GM03348 (cell line): ENCODE measurements at regions not wholly inside any gene's neighbourhood (a gene's known extent, or its start where the extent isn't known, plus 50 kb on each side); places are given as distances from the start of the nearest gene placed in this dataset.
"Not testable (repeated sequence)": the region's sequence is repeated elsewhere in the genome, so short reads cannot be mapped to it uniquely, and the experiment has no call there.

Experiments used
- DNase-seq: peaks from one replicate; pipeline ENCODE4 v3.0.0; 2012; ENCODE audit warnings: low spot score

GRCh38 chr5:17326600-17327037 lies 109.2 kb downstream of the BASP1 start:
- DNase-seq: no peak

DNA sequence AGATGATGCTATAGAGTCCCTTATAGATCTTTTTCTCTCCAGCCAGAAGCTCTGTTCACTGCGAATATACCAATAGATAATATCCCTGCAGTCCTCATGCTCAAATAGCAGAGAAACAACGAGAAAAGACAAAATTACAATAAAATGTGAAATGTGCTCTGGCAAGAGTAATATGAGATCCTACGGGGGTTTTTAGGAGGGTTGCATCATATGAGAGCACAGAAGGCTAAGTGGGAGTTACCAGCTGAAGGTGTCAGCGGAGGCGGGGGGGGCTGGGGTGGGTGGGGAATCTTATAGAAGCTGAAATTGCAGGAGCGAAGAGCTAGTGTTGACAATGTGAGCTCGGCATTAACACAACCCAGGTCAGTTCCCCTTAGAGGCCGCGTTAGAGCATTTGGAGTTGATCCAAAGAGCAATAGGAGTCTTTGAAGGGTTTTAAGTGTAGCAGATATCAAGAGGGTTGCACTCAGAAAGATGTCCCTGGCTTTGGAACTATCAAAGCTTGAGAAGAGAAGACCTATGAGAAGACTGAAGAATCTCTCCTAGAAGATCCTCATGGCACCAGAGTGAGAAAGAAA lies 109.7 kb downstream of the BASP1 start:
- DNase-seq: no peak

DNA sequence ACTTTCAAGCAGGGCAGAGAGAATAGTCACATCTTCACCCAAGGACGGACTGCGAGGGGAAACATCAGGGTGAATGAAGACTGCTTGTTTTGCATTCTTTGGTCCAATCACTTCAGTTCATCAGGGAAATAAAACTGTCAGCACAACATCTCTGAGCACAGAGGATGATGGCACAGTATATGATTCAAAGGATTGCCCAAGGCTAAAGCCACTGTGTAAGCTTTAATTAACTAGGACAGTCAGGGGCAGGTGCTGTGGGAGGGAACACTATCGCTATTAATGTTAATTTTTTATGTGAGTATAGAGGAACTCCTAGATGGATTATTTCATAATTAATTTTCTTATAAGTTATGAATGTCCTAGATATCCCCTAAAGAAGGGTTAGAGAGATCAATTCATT lies 112.1 kb downstream of the BASP1 start:
- no peak for DNase-seq

DNA sequence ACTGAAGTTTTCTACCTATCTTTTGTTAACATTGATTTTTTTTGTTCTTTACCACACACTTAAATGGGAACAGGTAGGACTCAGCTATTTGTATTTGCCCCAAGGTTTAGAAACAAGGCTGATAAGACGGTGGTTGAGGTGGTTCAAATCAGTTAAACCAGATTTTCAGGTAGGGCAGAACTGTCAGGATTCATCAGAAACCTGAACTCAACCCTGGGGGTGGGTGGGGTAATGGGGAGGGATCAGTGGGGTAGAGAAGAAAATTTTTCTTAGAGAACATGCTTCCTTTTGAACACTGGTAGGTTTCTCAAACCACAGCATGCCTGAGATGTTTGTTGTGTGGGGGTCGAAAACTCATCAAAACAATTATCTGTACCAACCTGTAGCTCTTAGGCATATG lies 113.0 kb downstream of the BASP1 start:
- no peak for DNase-seq

- DNase-seq: no peak
Measured at GRCh38 chr5:17331651-17332050, 114.2 kb downstream of the BASP1 start.

DNA sequence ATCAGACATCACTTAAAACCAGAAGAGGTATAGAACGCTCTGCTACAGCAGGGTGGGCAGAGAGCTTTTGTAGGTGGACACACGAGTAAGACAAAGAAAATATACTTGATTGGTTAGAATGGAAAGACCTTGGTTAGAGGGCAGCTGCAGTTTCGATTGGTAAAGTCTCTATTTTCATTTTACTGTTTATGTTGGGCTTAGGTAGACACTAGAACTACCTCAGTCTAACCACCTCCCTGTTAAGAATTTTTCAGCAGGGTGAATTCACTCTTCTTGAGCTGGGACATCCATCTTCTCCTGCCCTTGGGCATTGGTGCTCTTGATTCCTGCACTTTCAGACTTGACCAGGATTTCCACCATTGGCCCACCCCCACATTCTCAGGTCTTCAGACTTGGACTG lies 116.3 kb downstream of the BASP1 start:
- DNase-seq: no peak

DNA sequence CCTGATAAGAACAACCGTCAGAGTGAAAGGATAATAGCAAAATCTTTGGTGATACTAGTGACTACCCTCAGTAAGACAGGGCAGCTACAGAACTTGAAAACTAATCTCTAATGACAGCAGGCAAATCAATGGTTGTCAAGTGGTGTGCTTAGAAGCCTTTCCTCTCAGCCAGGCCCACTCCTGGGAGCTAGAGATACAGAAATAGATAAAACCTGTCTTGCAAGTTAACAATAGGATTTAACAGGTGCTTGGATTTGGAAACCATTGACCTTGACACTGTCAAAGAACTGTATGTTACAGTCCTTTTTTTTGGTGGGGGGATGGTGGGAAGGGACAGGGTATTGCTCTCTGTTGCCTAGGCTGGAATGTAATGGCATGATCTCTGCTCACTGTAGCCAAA lies 118.6 kb downstream of the BASP1 start:
- no peak for DNase-seq

DNA sequence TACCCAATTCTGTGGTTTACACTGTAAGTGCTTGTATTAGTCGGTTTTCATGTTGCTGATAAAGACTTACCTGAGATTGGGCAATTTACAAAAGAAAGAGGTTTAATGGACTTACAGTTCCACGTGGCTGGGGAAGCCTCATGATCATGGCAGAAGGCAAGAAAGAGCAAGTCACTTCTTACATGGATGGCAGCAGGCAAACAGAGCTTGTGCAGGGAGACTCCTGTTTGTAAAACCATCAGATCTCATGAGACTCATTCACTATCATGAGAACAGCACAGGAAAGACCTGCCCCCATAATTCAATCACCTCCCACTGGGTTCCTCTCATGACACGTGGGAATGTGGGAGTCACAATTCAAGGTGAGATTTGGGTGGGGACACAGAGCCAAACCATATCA lies 119.3 kb downstream of the BASP1 start:
- not testable (repeated sequence) for DNase-seq

DNA sequence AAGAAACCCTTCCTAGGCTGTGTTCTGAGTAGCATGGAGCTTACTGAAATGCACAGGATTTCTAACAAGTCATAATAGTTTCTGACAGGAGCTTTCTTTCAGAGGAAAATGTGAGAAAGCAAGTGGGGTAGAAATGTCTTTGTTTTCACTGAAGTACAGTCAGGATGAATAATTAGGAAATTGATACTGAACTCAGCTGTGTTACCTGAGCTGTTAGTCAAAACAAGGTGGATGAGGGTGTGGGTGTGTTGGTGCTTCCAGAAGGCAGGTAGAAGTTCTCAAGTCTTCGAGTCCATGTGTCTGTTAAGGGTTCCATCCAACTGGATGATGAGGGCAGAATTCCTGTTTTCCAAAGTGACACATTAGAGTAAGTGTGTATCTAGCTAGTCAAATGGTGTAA lies 122.4 kb downstream of the BASP1 start:
- no peak for DNase-seq

GRCh38 chr5:17340379-17340778 lies 122.9 kb downstream of the BASP1 start:
- DNase-seq: no peak

DNA sequence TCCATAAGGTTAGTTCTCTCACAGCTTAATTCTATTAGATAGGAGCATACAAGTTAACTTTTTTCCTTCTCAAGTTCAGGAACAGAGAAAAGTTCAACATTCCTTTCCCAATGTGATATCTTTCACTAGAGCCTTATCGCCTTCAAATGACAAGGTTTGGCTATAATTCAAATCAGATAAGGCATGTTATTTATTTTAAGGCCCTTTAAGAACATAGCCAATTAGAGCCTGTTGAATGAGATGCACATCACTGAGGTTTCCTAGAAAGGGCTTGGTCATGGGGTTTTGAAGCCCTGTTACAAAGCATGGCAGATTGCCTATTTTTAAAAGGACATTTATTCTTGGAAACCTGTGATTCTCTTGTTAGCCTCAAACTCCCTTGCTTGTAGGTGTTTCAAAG lies 123.4 kb downstream of the BASP1 start:
- no peak for DNase-seq

DNA sequence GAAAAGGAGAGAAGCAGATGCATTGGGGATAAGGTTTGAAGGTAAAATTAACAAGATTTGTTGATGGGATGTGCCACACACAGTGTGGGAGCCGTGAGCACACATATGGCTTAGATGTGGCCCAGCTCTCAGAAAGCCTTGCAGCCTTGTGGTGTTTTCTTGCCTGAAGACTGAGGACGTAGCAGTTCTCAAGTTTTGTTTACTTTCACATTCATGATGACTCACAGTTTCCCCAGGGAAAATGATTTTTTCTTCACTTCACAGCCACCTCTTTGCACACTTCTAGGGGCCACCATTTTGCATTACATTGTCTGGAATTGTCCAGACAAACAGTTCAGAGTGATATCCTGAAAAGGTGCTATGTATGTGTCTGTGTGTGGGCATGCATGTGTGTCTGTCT lies 126.2 kb downstream of the BASP1 start:
- DNase-seq: peak; percentile 72

DNA sequence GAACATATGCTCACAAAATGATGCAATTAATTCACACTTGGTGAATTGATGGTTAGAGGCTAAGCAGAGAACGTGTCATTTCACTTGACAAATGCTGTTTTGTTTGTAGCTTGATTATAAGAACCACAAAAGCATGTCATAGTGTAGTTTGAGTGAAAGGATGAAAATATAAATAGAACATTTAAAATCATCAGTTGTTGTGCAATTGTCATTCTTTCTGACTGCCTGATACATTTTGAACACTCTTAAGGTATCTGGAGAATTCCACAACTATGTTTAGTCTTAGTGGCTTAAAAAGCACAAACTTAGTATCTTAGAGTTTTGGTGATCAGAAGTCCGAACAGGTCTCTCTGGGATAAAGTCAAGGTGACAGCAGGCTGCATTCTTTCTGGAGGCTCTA lies 129.4 kb downstream of the BASP1 start:
- DNase-seq: peak; percentile 26

DNA sequence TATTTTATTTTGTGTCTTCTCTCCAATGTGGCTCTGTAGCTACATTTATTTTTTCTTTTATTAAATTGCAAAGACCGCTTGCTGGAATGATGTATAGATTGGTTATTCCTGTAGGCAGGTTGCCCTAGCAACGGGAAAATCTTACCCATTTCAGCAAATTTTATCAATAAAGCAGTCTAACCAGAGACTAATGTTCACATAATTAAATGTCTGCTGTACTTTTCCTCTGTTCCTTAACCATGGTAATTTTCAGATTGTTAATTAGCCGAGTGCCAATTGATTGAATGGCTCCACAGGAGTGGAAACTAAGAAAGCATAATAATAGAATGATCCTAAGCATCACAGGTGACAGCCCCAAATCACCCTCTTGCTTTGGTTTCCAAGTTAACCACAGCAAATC lies 134.8 kb downstream of the BASP1 start:
- DNase-seq: no peak

DNA sequence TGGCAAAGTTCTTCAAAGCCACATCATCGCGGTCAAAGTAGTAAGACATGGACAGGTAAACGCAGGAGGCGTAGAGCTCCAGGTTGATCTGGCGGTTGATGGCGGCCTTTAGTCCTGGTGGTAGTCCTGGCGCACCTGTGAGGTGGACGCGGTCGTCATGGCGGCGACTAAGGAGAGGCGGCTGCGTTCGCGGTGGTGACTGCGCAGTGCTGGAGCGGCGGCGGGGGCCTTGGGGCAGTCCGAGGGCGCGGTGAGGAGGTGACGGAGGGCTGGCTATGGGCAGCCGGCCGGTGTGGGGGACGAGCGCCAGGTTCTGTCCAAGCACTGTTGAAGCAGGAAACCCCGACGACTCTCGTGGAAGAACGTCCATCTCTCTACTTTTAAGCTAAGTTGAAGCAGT lies 136.8 kb downstream of the BASP1 start:
- no peak for DNase-seq

GRCh38 chr5:17355586-17356346 lies 138.3 kb downstream of the BASP1 start:
- DNase-seq: no peak

GRCh38 chr5:17356551-17356950 lies 139.1 kb downstream of the BASP1 start:
- no peak for DNase-seq

DNA sequence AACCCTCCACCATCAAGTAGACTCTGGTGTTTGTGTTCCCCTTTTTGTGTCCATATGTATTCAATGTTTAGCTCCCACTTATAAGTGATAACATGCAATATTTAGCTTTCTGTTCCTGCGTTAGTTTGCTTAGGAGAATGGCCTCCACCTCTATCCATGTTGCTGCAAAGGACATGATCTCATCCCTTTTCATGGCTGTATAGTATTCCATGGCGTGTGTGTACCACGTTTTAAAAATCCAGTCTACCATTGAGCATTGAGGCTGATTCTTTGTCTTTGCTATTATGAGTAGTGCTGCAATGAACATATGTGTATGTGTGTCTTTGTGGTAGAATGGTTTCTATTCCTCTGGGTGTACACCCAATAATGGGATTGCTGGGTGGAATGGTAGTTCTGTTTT lies 140.1 kb downstream of the BASP1 start:
- no peak for DNase-seq

- DNase-seq: no peak
Measured at GRCh38 chr5:17358031-17358430, 140.0 kb upstream of the TAF11L2 start.

- peak; percentile 77 for DNase-seq
Measured at GRCh38 chr5:17359451-17360011, 138.5 kb upstream of the TAF11L2 start.

- no peak for DNase-seq
Measured at GRCh38 chr5:17360879-17361278, 137.2 kb upstream of the TAF11L2 start.

- no peak for DNase-seq
Measured at GRCh38 chr5:17361331-17361730, 136.7 kb upstream of the TAF11L2 start.

DNA sequence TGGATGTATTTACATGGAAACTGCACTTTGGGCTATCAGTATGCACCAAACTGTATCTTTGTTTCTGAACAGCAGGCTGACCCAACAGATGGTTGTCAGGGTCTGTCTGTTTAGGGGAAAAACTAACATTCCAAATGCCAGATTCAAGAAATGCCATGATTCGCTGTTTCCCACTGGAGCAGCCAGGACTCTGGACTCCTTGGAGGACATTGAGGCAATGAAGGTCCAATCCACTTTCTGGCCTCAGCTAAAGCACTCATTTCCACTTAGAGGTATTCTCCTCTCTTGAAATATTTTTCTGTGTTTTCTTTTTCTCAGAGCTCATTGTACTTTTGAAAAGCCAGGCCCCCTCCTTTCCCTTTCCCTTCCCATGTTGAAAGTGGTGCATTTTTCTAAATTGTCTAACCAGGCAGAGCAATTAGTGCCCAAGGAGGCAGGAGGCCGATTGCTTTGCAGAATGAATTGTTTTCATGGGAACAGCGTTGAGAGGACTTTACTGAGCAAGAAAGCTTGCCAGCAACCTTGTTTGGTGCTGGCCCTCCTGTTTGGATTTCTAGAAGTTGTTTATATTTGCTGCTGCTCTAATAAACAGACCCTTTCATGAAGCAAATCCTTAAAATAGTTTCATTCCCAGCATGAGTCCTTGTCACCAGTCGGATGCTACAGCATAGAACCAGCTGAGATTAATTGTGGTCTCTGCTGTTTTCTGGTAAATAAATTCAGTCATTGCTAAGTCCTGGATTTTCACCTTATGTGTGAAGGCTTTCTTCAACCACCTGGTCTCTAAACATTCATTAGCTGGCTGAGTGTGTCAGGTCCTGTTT lies 132.8 kb upstream of the TAF11L2 start:
- no peak for DNase-seq
